Vagina (tissue), 2 donors: ENCODE measurements at regions not wholly inside any gene's neighbourhood (a gene's known extent, or its start where the extent isn't known, plus 50 kb on each side); places are given as distances from the start of the nearest gene placed in this dataset.

Experiments
- POLR2A ChIP-seq, 2 donors: fragments of 450-650 bp; IDR thresholded peaks; one replicate each; pipeline ENCODE4 v1.6.1; 2017; ENCODE audit warnings: antibody characterized with exemption in 2 of 2, mild to moderate bottlenecking in 2 of 2, moderate library complexity in 2 of 2
- POLR2AphosphoS5 ChIP-seq, 2 donors: sonication (generic); formaldehyde crosslinking; IDR thresholded peaks; one replicate each; pipeline ENCODE4 v1.9.0; 2017; ENCODE audit warnings: antibody characterized with exemption in 2 of 2, mild to moderate bottlenecking in 2 of 2, low read depth in 1 of 2; ENCODE audit not compliant: insufficient read depth in 1 of 2

DNA sequence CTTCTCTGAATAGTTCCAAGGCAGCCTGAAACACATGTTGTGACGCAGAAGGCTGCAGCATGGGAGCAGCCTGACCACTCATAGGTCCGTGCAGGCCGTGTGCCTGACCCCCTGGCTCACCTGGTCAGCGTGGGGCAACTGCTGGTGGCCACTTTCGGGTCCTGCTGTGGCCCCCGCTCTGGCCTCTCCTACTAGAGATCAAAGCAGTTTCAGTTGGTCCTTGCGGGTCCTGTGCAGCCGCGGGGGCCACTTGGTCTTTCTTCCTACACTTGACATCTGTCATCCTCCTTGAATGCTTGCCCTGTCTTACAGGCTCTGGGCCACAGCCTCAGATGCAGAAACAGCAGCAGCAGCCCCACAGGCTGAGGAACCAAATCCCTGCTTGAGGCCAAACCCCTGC is 320.8 kb upstream of the ZNF32 start:
- TF ChIP-seq POLR2AphosphoS5 (IDR thresholded peaks at IDR 0.05; ENCODE audit: insufficient read depth in 1 of 2, low read depth in 1 of 2): no peak
- TF ChIP-seq POLR2A (IDR thresholded peaks at IDR 0.05): no peak
